ENCODE measurements at regions not wholly inside any gene's neighbourhood (a gene's known extent, or its start where the extent isn't known, plus 50 kb on each side); places are given as distances from the start of the nearest gene placed in this dataset.

DNA sequence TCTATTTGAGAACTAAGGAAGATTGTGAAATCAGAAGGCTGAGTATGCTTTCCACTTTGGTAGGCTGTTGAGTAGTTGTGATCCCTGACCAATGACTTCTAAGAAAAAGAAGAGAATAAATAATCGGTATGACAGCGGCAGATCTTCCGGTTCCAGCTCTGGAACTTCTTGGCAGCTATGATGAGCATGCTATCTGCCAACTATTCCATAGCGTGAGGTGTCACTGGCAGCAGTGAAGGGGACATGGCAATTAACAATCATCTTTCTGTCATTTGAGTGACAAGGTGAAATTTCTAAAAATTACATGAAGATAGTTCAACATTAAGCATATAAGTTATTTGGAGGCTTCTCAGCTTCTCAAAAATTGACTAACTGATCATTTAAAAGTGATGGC, 140.1 kb upstream of the NETO1 start:
- intact Hi-C loops (cut with micrococcal nuclease): no loop called here

More for the DNA sequence above, 140.1 kb upstream of the NETO1 start:
- ATAC-seq: no peak
- TF ChIP-seq JUND (IDR thresholded peaks at IDR 0.05) (no peak), EZH2 (IDR thresholded peaks at IDR 0.05) (no peak), ELF1 (IDR thresholded peaks at IDR 0.05; ENCODE audit: borderline replicate concordance, low read depth) (no peak), CBX3 (IDR thresholded peaks at IDR 0.05; ENCODE audit: low read depth) (no peak), CEBPB (IDR thresholded peaks at IDR 0.05; ENCODE audit: low read depth) (no peak), POLR2AphosphoS5 (IDR thresholded peaks at IDR 0.05; ENCODE audit: low read depth, low read length) (no peak), FOSL1 (IDR thresholded peaks at IDR 0.05; ENCODE audit: low read depth) (no peak), RAD21 (IDR thresholded peaks at IDR 0.05; ENCODE audit: low read depth) (no peak), EZH2phosphoT487 (IDR thresholded peaks at IDR 0.05; ENCODE audit: borderline replicate concordance) (no peak), SRF (IDR thresholded peaks at IDR 0.05; ENCODE audit: low read depth) (no peak), EGR1 (IDR thresholded peaks at IDR 0.05; ENCODE audit: low read depth) (no peak), SIN3A (IDR thresholded peaks at IDR 0.05; ENCODE audit: low read depth) (no peak), YY1 (IDR thresholded peaks at IDR 0.05; ENCODE audit: extremely low read depth, insufficient replicate concordance, low read depth, low read length) (no peak), TCF7L2 (IDR thresholded peaks at IDR 0.05; ENCODE audit: borderline replicate concordance, extremely low read depth, insufficient read depth, insufficient read length) (no peak), ZNF274 (IDR thresholded peaks at IDR 0.05; ENCODE audit: low read depth, low read length) (no peak), SP1 (IDR thresholded peaks at IDR 0.05; ENCODE audit: low read depth) (no peak)
- TF ChIP-seq, protein P1, sequence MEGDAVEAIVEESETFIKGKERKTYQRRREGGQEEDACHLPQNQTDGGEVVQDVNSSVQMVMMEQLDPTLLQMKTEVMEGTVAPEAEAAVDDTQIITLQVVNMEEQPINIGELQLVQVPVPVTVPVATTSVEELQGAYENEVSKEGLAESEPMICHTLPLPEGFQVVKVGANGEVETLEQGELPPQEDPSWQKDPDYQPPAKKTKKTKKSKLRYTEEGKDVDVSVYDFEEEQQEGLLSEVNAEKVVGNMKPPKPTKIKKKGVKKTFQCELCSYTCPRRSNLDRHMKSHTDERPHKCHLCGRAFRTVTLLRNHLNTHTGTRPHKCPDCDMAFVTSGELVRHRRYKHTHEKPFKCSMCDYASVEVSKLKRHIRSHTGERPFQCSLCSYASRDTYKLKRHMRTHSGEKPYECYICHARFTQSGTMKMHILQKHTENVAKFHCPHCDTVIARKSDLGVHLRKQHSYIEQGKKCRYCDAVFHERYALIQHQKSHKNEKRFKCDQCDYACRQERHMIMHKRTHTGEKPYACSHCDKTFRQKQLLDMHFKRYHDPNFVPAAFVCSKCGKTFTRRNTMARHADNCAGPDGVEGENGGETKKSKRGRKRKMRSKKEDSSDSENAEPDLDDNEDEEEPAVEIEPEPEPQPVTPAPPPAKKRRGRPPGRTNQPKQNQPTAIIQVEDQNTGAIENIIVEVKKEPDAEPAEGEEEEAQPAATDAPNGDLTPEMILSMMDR (IDR thresholded peaks at IDR 0.05 in 2 of 3, conservative IDR thresholded peaks at IDR 0.05 in 1 of 3; ENCODE audit: borderline replicate concordance in 1 of 3, insufficient read depth in 1 of 3, low read depth in 2 of 3, low read length in 2 of 3): no peak
- TF ChIP-seq, protein P2, sequence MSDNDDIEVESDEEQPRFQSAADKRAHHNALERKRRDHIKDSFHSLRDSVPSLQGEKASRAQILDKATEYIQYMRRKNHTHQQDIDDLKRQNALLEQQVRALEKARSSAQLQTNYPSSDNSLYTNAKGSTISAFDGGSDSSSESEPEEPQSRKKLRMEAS (IDR thresholded peaks at IDR 0.05): no peak
- TF ChIP-seq, protein P3, sequence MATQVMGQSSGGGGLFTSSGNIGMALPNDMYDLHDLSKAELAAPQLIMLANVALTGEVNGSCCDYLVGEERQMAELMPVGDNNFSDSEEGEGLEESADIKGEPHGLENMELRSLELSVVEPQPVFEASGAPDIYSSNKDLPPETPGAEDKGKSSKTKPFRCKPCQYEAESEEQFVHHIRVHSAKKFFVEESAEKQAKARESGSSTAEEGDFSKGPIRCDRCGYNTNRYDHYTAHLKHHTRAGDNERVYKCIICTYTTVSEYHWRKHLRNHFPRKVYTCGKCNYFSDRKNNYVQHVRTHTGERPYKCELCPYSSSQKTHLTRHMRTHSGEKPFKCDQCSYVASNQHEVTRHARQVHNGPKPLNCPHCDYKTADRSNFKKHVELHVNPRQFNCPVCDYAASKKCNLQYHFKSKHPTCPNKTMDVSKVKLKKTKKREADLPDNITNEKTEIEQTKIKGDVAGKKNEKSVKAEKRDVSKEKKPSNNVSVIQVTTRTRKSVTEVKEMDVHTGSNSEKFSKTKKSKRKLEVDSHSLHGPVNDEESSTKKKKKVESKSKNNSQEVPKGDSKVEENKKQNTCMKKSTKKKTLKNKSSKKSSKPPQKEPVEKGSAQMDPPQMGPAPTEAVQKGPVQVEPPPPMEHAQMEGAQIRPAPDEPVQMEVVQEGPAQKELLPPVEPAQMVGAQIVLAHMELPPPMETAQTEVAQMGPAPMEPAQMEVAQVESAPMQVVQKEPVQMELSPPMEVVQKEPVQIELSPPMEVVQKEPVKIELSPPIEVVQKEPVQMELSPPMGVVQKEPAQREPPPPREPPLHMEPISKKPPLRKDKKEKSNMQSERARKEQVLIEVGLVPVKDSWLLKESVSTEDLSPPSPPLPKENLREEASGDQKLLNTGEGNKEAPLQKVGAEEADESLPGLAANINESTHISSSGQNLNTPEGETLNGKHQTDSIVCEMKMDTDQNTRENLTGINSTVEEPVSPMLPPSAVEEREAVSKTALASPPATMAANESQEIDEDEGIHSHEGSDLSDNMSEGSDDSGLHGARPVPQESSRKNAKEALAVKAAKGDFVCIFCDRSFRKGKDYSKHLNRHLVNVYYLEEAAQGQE (IDR thresholded peaks at IDR 0.05; ENCODE audit: low read depth): no peak
- TF ChIP-seq, protein P4, sequence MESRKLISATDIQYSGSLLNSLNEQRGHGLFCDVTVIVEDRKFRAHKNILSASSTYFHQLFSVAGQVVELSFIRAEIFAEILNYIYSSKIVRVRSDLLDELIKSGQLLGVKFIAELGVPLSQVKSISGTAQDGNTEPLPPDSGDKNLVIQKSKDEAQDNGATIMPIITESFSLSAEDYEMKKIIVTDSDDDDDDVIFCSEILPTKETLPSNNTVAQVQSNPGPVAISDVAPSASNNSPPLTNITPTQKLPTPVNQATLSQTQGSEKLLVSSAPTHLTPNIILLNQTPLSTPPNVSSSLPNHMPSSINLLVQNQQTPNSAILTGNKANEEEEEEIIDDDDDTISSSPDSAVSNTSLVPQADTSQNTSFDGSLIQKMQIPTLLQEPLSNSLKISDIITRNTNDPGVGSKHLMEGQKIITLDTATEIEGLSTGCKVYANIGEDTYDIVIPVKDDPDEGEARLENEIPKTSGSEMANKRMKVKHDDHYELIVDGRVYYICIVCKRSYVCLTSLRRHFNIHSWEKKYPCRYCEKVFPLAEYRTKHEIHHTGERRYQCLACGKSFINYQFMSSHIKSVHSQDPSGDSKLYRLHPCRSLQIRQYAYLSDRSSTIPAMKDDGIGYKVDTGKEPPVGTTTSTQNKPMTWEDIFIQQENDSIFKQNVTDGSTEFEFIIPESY (IDR thresholded peaks at IDR 0.05; ENCODE audit: extremely low read depth, insufficient replicate concordance, low read length): no peak
- no TSS peak for BruUV-seq (replicated peaks)
- no peaks in the 10 kb centered on the region for H3K79me2 ChIP-seq (ENCODE audit: insufficient read depth, low read length)
- no peak overlapping the region for H3K27ac ChIP-seq (ENCODE audit: low read depth, low read length)
- peaks cover 27 to 34% of the 10 kb centered on the region in 2 experiments; a peak in 2 of 4 replicates for H3K9me3 ChIP-seq (ENCODE audit: control insufficient read depth in 1 of 2, insufficient read depth in 1 of 2, low read depth in 1 of 2, low read length in 2 of 2)
- ChIA-PET CTCF (no interaction called here), RAD21 (ENCODE audit: low non-redundant PET in 1 of 2, low total read pairs in 2 of 2, uncharacterized antibody in 2 of 2, unreplicated experiment in 2 of 2) (no interaction called here), POLR2A (no interaction called here)
- H3K9ac ChIP-seq (ENCODE audit: low read length): no peak overlapping the region
- H3K4me1 ChIP-seq (ENCODE audit: control insufficient read depth in 1 of 2, insufficient read depth in 2 of 2, low read length in 2 of 2): no peaks in the 10 kb centered on the region
- no peaks in the 10 kb centered on the region for H4K20me1 ChIP-seq (ENCODE audit: insufficient read depth)
- no peaks in the 10 kb centered on the region for H3K36me3 ChIP-seq (ENCODE audit: control insufficient read depth in 1 of 2, insufficient read depth in 2 of 2, low read length in 2 of 2)
- DNase-seq (ENCODE audit: low read depth, low spot score): no peak
- no peak overlapping the region for H3K4me2 ChIP-seq (ENCODE audit: low read length)
- H3K4me3 ChIP-seq (replicated peaks in 1 of 2; ENCODE audit: low read depth in 1 of 2, low read length in 2 of 2): no peak overlapping the region
- H3K9me2 ChIP-seq (ENCODE audit: insufficient read depth): no peaks in the 10 kb centered on the region
- no peak overlapping the region for H2AFZ ChIP-seq (ENCODE audit: low read depth, low read length, poor library complexity, severe bottlenecking)
- no peaks in the 10 kb centered on the region for H3K27me3 ChIP-seq (ENCODE audit: insufficient read depth, low read length)
